Ishikawa (cell line): ENCODE measurements at regions not wholly inside any gene's neighbourhood (a gene's known extent, or its start where the extent isn't known, plus 50 kb on each side); places are given as distances from the start of the nearest gene placed in this dataset.

Experiments
- CEBPB ChIP-seq: IDR thresholded peaks from 2 replicates; pipeline ENCODE4 v1.6.1; 2012
- CREB1 ChIP-seq: IDR thresholded peaks from 2 replicates; pipeline ENCODE4 v1.6.1; 2012; ENCODE audit warnings: low read depth
- EGR1 ChIP-seq: IDR thresholded peaks from 2 replicates; pipeline ENCODE4 v1.6.1; 2012
- EP300 ChIP-seq: IDR thresholded peaks from 2 replicates; pipeline ENCODE4 v1.6.1; 2012; ENCODE audit warnings: borderline replicate concordance
- FOXM1 ChIP-seq: IDR thresholded peaks from 2 replicates; pipeline ENCODE4 v1.6.1; 2012; ENCODE audit warnings: low read depth, borderline replicate concordance
- NFIC ChIP-seq: IDR thresholded peaks from 2 replicates; pipeline ENCODE4 v1.6.1; 2012
- RAD21 ChIP-seq: IDR thresholded peaks from 2 replicates; pipeline ENCODE4 v1.6.1; 2012; ENCODE audit warnings: low read depth
- REST ChIP-seq: IDR thresholded peaks from 2 replicates; pipeline ENCODE4 v1.6.1; 2012; ENCODE audit warnings: low read depth, mild to moderate bottlenecking
- TAF1 ChIP-seq: IDR thresholded peaks from 2 replicates; pipeline ENCODE4 v1.6.1; 2012; ENCODE audit warnings: low read depth, mild to moderate bottlenecking
- TCF12 ChIP-seq: IDR thresholded peaks from 2 replicates; pipeline ENCODE4 v1.6.1; 2012; ENCODE audit warnings: low read depth
- TEAD4 ChIP-seq: IDR thresholded peaks from 2 replicates; pipeline ENCODE4 v1.6.1; 2012
- YY1 ChIP-seq: IDR thresholded peaks from 2 replicates; pipeline ENCODE4 v1.6.1; 2012; ENCODE audit warnings: low read depth
- ZBTB7A ChIP-seq: IDR thresholded peaks from 2 replicates; pipeline ENCODE4 v1.6.1; 2012; ENCODE audit warnings: low read depth
- TF ChIP-seq, protein P1 (sequence below): IDR thresholded peaks from 2 replicates; pipeline ENCODE4 v1.6.1; 2012
- TF ChIP-seq, protein P2 (sequence below): IDR thresholded peaks from 2 replicates; pipeline ENCODE4 v1.6.1; 2012

- no peak for TF ChIP-seq TCF12
- no peak for TF ChIP-seq TEAD4
- TF ChIP-seq CREB1: no peak
- TF ChIP-seq, protein P1, sequence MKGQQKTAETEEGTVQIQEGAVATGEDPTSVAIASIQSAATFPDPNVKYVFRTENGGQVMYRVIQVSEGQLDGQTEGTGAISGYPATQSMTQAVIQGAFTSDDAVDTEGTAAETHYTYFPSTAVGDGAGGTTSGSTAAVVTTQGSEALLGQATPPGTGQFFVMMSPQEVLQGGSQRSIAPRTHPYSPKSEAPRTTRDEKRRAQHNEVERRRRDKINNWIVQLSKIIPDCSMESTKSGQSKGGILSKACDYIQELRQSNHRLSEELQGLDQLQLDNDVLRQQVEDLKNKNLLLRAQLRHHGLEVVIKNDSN: no peak
- no peak for TF ChIP-seq CEBPB
- TF ChIP-seq TAF1: no peak
- no peak for TF ChIP-seq RAD21
- no peak for TF ChIP-seq FOXM1
- no peak for TF ChIP-seq EP300
- TF ChIP-seq REST: no peak
- no peak for TF ChIP-seq ZBTB7A
- TF ChIP-seq EGR1: no peak
- TF ChIP-seq NFIC: no peak
- no peak for TF ChIP-seq YY1
- TF ChIP-seq, protein P2, sequence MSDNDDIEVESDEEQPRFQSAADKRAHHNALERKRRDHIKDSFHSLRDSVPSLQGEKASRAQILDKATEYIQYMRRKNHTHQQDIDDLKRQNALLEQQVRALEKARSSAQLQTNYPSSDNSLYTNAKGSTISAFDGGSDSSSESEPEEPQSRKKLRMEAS: no peak
Observed at GRCh38 chr3:180828723-180829408, 83.6 kb upstream of the FXR1 start.

- TF ChIP-seq TCF12: no peak
- no peak for TF ChIP-seq TAF1
- TF ChIP-seq EGR1: no peak
- no peak for TF ChIP-seq YY1
- TF ChIP-seq FOXM1: no peak
- no peak for TF ChIP-seq ZBTB7A
- TF ChIP-seq, protein P2: no peak
- TF ChIP-seq CREB1: no peak
- no peak for TF ChIP-seq EP300
- TF ChIP-seq CEBPB: no peak
- TF ChIP-seq, protein P1: no peak
- no peak for TF ChIP-seq REST
- TF ChIP-seq TEAD4: no peak
- TF ChIP-seq NFIC: no peak
- no peak for TF ChIP-seq RAD21
Observed at GRCh38 chr3:180829409-180830405, 82.8 kb upstream of the FXR1 start.

- TF ChIP-seq RAD21 (no peak), TAF1 (no peak), TCF12 (no peak), EGR1 (no peak)
Observed at GRCh38 chr3:180835501-180835900, 77.0 kb upstream of the FXR1 start.

DNA sequence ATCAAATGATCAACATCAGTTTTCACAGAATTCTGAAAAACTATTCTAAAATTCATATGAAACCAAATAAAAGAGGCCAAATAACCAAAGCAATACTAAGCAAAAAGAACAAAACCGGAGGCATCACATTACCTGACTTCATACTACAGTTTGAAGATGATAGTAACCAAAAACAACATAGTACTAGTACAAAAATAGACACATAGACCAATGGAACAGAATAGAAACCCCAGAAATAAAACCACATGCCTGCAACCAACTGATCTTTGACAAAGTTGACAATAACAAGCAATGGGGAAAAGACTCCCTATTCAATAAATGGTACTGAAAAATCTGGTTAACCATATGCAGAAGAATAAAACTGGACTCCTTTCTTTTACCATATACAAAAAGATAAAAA lies 75.7 kb upstream of the FXR1 start:
- TF ChIP-seq TAF1: no peak
- no peak for TF ChIP-seq TEAD4
- TF ChIP-seq, protein P2: no peak
- TF ChIP-seq CREB1: no peak
- TF ChIP-seq RAD21: no peak
- TF ChIP-seq, protein P1: no peak
- TF ChIP-seq ZBTB7A: no peak
- TF ChIP-seq FOXM1: no peak
- no peak for TF ChIP-seq YY1
- no peak for TF ChIP-seq TCF12
- TF ChIP-seq NFIC: no peak
- no peak for TF ChIP-seq EGR1
- TF ChIP-seq EP300: no peak
- no peak for TF ChIP-seq CEBPB
- TF ChIP-seq REST: no peak
